GM10266 (cell line): ENCODE measurements at regions not wholly inside any gene's neighbourhood (a gene's known extent, or its start where the extent isn't known, plus 50 kb on each side); places are given as distances from the start of the nearest gene placed in this dataset.

ENCODE experiments used
- DNase-seq: peaks from one replicate; pipeline ENCODE4 v3.0.0; 2012; ENCODE audit errors: extremely low spot score
- TF ChIP-seq, protein P1 (sequence below): IDR thresholded peaks from 2 replicates; pipeline ENCODE4 v1.5.1; 2012; ENCODE audit warnings: mild to moderate bottlenecking, low read depth; ENCODE audit not compliant: control insufficient read depth, insufficient read depth; ENCODE audit errors: missing control alignments

DNA sequence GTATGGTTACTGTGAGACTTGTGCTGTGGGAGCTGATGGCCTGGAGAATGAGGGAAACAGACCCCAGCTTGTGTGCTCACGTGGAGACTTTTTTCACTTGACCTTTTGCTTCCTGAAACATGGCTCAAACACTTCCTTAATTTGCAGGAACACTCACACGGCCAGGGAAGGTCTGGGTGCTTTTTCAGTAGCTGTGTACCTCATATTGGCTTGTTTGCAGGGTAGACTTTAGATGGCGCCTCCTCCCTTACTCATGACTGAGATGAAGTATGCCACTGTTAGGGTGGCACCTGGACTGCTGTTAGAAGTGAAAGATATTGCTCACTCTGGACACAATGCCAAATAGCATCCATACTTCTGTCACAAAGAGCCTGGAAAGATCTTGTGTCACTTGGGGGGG, 75.7 kb upstream of the WDR1 start:
- DNase-seq, result no peak
- TF ChIP-seq, protein P1, sequence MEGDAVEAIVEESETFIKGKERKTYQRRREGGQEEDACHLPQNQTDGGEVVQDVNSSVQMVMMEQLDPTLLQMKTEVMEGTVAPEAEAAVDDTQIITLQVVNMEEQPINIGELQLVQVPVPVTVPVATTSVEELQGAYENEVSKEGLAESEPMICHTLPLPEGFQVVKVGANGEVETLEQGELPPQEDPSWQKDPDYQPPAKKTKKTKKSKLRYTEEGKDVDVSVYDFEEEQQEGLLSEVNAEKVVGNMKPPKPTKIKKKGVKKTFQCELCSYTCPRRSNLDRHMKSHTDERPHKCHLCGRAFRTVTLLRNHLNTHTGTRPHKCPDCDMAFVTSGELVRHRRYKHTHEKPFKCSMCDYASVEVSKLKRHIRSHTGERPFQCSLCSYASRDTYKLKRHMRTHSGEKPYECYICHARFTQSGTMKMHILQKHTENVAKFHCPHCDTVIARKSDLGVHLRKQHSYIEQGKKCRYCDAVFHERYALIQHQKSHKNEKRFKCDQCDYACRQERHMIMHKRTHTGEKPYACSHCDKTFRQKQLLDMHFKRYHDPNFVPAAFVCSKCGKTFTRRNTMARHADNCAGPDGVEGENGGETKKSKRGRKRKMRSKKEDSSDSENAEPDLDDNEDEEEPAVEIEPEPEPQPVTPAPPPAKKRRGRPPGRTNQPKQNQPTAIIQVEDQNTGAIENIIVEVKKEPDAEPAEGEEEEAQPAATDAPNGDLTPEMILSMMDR, result no peak

DNA sequence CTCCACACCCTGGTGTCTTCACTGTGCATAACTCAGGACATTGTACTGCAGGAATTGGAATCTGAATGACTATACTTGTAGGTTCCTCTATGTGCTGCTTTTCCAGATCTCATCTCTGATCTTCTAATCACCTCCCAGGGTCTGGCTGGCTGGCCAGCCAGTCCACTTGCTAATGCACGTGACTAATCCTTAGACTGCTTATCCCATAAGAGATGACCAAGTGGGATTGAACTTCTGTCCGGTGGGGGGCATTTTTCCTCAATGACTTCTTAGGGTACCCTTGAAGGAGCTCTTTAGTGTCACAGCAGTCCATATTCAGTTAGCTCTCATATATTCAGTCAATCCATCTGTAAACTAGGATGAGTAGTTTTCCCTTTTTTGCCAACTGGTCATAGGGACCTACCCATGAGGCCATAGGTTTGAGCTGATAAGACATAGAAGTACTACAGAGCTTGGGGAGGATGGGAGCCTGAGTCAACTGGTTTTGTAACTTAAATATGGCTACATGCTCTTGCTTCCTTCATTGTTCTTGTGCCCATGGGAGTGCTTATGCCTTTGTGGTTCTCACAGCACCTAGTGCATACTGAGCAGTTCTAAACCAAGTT, 71.9 kb upstream of the WDR1 start:
- no peak for DNase-seq
- TF ChIP-seq, protein P1, result no peak

DNA sequence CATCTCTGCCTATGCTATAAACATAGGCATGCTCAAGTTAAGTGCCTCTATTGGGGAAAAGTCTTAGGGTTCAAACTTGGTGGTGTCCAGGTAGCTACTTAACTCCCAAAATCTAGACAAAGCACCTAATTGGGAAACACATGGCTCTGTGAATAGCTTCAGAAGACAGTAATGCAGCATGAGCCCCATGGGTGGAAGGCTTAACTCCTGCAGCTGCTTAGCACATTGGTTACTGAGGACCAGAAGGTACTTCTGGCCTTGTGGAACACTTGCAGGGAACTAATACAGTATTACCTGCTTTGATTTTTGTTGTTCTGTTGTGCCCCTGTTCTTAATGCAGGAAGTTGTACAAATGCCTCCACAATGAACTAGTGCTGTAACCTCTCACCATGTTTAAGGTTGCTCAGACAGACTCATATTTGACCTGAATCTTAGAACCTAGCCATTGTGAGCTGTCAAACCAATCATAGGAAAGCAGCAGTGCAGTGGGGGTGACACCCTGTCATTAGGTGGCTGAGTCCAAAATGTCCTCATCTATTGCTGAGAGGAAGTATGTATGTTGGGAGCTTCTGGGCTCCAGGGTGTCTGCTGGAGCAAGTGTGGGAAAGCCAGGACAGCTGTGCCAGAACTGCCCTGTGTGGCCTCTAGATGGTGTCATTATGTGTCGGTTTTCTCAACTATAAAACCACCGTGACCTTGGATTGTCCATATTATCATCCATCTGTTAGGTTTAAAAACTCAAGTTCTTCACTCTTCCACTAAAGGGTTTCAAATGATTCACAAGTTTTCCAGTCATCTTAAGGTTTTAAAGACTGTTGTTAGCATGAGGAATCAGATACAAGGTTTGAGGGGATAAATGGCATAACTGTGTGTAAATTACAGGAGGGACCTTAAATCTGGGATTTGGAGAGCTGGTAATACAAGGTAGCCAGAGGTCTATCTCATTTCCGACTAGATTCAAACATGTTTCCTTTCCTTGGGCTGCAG, 69.9 kb upstream of the WDR1 start:
- TF ChIP-seq, protein P1, result no peak
- DNase-seq, result no peak

DNA sequence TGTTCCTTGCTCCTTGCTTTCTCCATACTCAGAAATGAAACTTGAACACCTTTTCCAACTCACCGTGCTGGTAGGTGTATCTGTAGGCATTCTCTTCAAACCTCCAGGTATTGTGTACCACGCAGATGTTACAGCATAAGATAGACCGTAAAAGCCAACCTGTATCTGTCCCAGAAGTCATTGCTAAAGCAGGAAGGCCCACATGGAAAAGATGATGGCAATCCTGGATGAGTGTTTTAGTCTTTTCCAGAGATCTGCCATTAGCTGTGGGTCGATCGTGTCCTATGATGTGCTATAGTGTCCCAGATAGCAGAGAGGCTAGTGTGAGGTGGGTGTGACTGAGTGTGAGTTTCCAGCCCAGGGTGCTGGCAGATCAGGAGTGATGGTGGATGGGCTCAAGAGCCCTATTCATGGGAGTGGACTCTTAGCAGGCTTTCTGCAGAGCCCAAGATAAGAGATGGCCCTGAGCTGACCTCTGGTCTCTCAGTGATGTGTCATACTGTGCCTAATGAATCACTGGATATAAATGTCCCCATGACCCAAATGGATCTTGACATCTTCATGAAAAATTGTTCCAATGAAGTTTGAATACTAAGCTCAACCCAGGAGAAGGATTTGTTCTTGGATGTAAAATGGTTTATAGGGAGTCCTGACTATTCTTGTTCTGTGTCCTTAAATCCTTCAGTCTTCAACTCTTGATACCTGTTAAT, 69.1 kb upstream of the WDR1 start:
- TF ChIP-seq, protein P1, result no peak
- DNase-seq, result no peak

DNA sequence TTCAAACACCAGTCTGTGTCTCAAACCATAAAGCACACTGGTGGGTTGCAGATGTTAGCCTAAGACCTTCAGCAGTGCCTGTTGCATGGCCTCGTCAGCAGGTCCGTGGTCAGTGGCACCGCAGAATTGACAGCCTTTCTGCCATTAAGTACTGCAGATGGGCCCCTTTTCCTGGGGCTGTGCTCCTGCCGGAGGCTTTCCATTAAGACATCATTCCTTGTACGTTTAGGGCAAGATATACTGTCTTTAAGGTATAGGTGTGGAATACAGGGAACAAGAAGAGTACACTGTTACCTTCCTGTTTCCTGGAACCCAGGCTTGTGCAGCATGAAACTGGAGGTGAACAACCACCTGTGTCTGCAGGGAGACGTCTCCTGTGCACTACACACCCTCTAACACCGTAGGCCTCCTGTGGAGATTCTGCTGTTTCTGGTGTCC, 67.9 kb upstream of the WDR1 start:
- no peak for DNase-seq
- TF ChIP-seq, protein P1, result no peak

DNA sequence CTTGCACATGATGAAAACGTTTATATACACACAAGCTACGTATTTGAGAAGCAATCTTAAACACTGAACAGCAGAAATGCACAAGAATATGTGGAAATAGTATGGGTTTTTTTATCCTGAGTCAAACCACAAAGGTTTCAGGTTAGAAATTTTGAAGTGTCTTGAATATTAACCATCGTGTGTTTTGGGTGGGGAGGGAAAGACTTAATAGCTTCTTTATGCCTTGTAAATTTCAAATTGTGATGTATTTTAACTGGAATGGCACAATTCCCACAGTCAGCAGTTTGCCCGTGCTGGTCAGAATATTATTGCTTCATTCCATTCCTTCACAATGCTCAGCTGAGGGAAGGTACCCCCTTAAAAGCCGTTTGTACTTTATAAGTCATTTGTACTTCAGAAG, 67.4 kb upstream of the WDR1 start:
- TF ChIP-seq, protein P1, result no peak
- no peak for DNase-seq
